Heart left ventricle (tissue), 16 donors: ENCODE measurements at regions not wholly inside any gene's neighbourhood (a gene's known extent, or its start where the extent isn't known, plus 50 kb on each side); places are given as distances from the start of the nearest gene placed in this dataset.

Experiments
- ATAC-seq, 4 donors: fragments of 200-7000 bp; cut with Tn5 transposase; one replicate each; pipeline ENCODE4 v1.9.1; 2020 to 2022; ENCODE audit warnings: moderate library complexity in 4 of 4, mild to moderate bottlenecking in 3 of 4, moderate number of reproducible peaks in 1 of 4
- DNase-seq, 5 donors: peaks; one replicate each; pipeline ENCODE4 v3.0.0-alpha.2; 2020
- H3K27ac ChIP-seq, 12 donors: fragments of 200-600 bp; sonication (generic) in 4 of 12; one replicate each; pipeline versions ENCODE4 v1.5.0 to v1.8.0; 2016 to 2022; ENCODE audit warnings: mild to moderate bottlenecking in 2 of 12
- H3K27me3 ChIP-seq, 9 donors: fragments of 200-600 bp; sonication (generic) in 2 of 9; one replicate each; pipeline versions ENCODE4 v1.5.1 to v1.8.0; 2016 to 2022; ENCODE audit warnings: mild to moderate bottlenecking in 3 of 9
- H3K36me3 ChIP-seq, 9 donors: fragments of 200-600 bp; sonication (generic) in 2 of 9; one replicate each; pipeline versions ENCODE4 v1.5.0 to v1.8.0; 2018 to 2022; ENCODE audit warnings: mild to moderate bottlenecking in 2 of 9
- H3K4me1 ChIP-seq, 12 donors: fragments of 200-600 bp; sonication (generic) in 4 of 12; one replicate each; pipeline versions ENCODE4 v1.5.0 to v1.8.0; 2016 to 2022; ENCODE audit warnings: mild to moderate bottlenecking in 3 of 12
- H3K4me3 ChIP-seq, 12 donors: fragments of 200-600 bp; sonication (generic) in 4 of 12; one replicate each; pipeline versions ENCODE4 v1.5.0 to v1.8.0; 2017 to 2022; ENCODE audit warnings: mild to moderate bottlenecking in 9 of 12, moderate library complexity in 4 of 12
- H3K9me3 ChIP-seq, 12 donors: fragments of 200-600 bp; sonication (generic) in 4 of 12; one replicate each; pipeline versions ENCODE4 v1.5.0 to v1.8.0; 2016 to 2022; ENCODE audit warnings: mild to moderate bottlenecking in 1 of 12
- CTCF ChIP-seq, 12 donors: fragments of 200-600 bp; sonication (generic) in 4 of 12; IDR thresholded peaks; one replicate each; pipeline versions ENCODE4 v1.5.0 to v1.8.0; 2018 to 2022; ENCODE audit warnings: antibody characterized with exemption in 12 of 12, mild to moderate bottlenecking in 5 of 12
- POLR2A ChIP-seq, 2 donors: fragments of 450-650 bp; IDR thresholded peaks; one replicate each; pipeline ENCODE4 v1.6.1; 2017; ENCODE audit warnings: antibody characterized with exemption in 2 of 2, mild to moderate bottlenecking in 2 of 2, moderate library complexity in 2 of 2
- WGBS, 4 donors: extraction: QIAGEN DNeasy Blood & Tissue Kit in 2 of 4; methylation state at CpG; one replicate each; pipeline versions ENCODE4 v1.1.5 to v1.1.7; 2013 to 2018; 5-methylcytosine and 5-hydroxymethylcytosine counted together
- intact Hi-C, 10 donors: fragments of 100-400 bp; cut with DNase I; formaldehyde crosslinking; loops; one replicate each; pipeline versions ENCODE4 v1.11.1 to v1.14.2; 2022
- donor health status: ischemic (EF 13 %, LVEDD 7.1; RV severe dilation, severe dysfunction).
- donor health status: healthy with polysubstance abuse.
- donor health status: DM: no; HTN: yes; CAD: no.
- donor health status: DM: no; HTN: no; CAD: no.
- donor health status: ischemic (EF 25% LVEDD 6.9; RV normal size, moderate dysfunction).
- donor health status: ischemic (EF 25% LVEDD 5.7; RV mildly dilated, moderate dysfunction).
- donor health status: healthy.
- donor health status: DM: yes; HTN: yes; CAD: no.
- donor health status: ischemic (EF 35%, LVEDD 5.7; RV mildly dilated, moderate dysfunction).
- donor health status: nonischemic (EF 11% LVEDD 7.7; RV severe dilation, severe dysfunction).
- donor health status: DM: yes; HTN: yes; CAD: no.
- donor health status: PGD.
- donor health status: ischemic (EF 29% LVEDD 5.4; RV normal size, mild dysfunction).
- donor health status: nonischemic (EF 23%, LVEDD 6.1; RV moderate dilation, normal function).

- no peak for ATAC-seq
These were observed 275.0 kb upstream of the SESN3 start for GRCh38 chr11:95505927-95506426.

GRCh38 chr11:95503047-95503446, 272.0 kb upstream of the SESN3 start:
- peaks cover 0 to 3% (median 0%) of the 10 kb centered on the region in 12 donors for H3K4me1 ChIP-seq
- H3K27me3 ChIP-seq = no peaks in the 10 kb centered on the region
- peak overlapping the region in 1 of 12 donors; percentile 39 for H3K27ac ChIP-seq
- WGBS, 4 donors = 44 to 66% (median 61%) methylated on average over 1 of the region's 1 CpG
- H3K9me3 ChIP-seq = no peaks in the 10 kb centered on the region
- DNase-seq = peak in 2 of 5 donors; percentile 24 to 26
- no peak overlapping the region for H3K4me3 ChIP-seq
- H3K36me3 ChIP-seq = no peaks in the 10 kb centered on the region
- intact Hi-C loops = no loop called here
- TF ChIP-seq POLR2A (IDR thresholded peaks at IDR 0.05) = no peak
- TF ChIP-seq CTCF (IDR thresholded peaks at IDR 0.05) = no peak
- ATAC-seq = peak; percentile 54 to 74 (median 68)

More at GRCh38 chr11:95505927-95506426, 275.0 kb upstream of the SESN3 start:
- Histone ChIP-seq H3K9me3 (no peaks in the 10 kb centered on the region), H3K27ac (no peak overlapping the region), H3K36me3 (no peaks in the 10 kb centered on the region), H3K4me3 (no peak overlapping the region), H3K4me1 (peaks cover 0 to 12% (median 0%) of the 10 kb centered on the region in 12 donors), H3K27me3 (no peaks in the 10 kb centered on the region)
- no peak for DNase-seq
- WGBS, 4 donors = 82 to 89% (median 84%) methylated on average over 8 of the region's 8 CpGs
- intact Hi-C loops = no loop called here
- TF ChIP-seq CTCF (IDR thresholded peaks at IDR 0.05) (no peak), POLR2A (IDR thresholded peaks at IDR 0.05) (no peak)

GRCh38 chr11:95502522-95502921, 271.5 kb upstream of the SESN3 start:
- intact Hi-C loops = no loop called here
- 78 to 83% (median 80%) methylated on average over 5 of the region's 5 CpGs for WGBS, 4 donors

DNA sequence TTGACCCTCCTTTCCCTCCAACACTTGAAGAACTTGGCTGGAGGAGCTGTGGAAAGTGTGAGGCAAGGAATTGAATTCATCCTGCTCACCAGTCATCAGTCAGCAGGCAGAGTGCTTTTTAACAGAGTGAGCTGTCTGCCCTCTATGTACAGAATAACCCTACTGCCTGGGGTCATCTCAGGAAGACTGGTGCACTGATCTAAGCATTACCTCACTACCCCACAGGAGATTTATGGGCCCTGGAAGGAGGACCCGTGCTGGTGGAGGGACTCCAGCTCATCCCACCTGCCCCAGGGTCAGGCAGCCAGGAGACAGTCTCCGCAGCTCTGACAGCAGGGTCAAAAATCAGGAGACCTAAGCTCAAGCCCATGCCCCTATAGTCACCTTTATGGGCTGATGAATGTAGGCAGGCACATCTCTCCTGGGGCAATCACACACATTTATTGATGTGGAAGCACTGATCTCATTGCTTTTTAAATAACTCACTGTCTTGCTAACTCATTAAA, 270.8 kb upstream of the SESN3 start:
- Histone ChIP-seq H3K4me1 (peaks cover 0 to 8% (median 0%) of the 10 kb centered on the region in 12 donors), H3K4me3 (no peak overlapping the region), H3K9me3 (no peaks in the 10 kb centered on the region), H3K27ac (peak overlapping the region in 3 of 12 donors; percentile 29 to 58 (median 39)), H3K36me3 (no peaks in the 10 kb centered on the region), H3K27me3 (no peaks in the 10 kb centered on the region)
- ATAC-seq = peak in 3 of 4 donors; percentile 33 to 54 (median 36)
- DNase-seq = peak in 1 of 5 donors; percentile 23
- 69 to 88% (median 76%) methylated on average over 1 to 2 of the region's 2 CpGs for WGBS, 4 donors
- no peak for TF ChIP-seq CTCF (IDR thresholded peaks at IDR 0.05)
- TF ChIP-seq POLR2A (IDR thresholded peaks at IDR 0.05) = no peak
- intact Hi-C loops = no loop called here

More at GRCh38 chr11:95502522-95502921, 271.5 kb upstream of the SESN3 start:
- ATAC-seq (peak in 2 of 4 donors; percentile 16 to 29), DNase-seq (no peak)
- Histone ChIP-seq H3K4me1 (peaks cover 0 to 3% (median 0%) of the 10 kb centered on the region in 12 donors), H3K27ac (peak overlapping the region in 4 of 12 donors; percentile 29 to 58 (median 40)), H3K27me3 (no peaks in the 10 kb centered on the region), H3K4me3 (no peak overlapping the region), H3K36me3 (no peaks in the 10 kb centered on the region), H3K9me3 (no peaks in the 10 kb centered on the region)
- TF ChIP-seq POLR2A (IDR thresholded peaks at IDR 0.05) = no peak
- TF ChIP-seq CTCF (IDR thresholded peaks at IDR 0.05) = no peak
